ENCODE measurements at regions not wholly inside any gene's neighbourhood (a gene's known extent, or its start where the extent isn't known, plus 50 kb on each side); places are given as distances from the start of the nearest gene placed in this dataset.
"Not testable (repeated sequence)": the region's sequence is repeated elsewhere in the genome, so short reads cannot be mapped to it uniquely, and the experiment has no call there.

GRCh38 chr1:4489486-4489885 is 164.9 kb upstream of the AJAP1 start:
- intact Hi-C loops (cut with DNase I) = no loop called here
- Histone ChIP-seq H3K27me3 (ENCODE audit: low read depth) (peaks cover 15% of the 10 kb centered on the region), H3K27ac (no peak overlapping the region), H3K36me3 (no peaks in the 10 kb centered on the region), H3K9me3 (no peaks in the 10 kb centered on the region), H3K4me1 (no peaks in the 10 kb centered on the region), H3K4me3 (no peak overlapping the region)
- DNase-seq (no peak), ATAC-seq (no peak)
- TF ChIP-seq, protein P1, sequence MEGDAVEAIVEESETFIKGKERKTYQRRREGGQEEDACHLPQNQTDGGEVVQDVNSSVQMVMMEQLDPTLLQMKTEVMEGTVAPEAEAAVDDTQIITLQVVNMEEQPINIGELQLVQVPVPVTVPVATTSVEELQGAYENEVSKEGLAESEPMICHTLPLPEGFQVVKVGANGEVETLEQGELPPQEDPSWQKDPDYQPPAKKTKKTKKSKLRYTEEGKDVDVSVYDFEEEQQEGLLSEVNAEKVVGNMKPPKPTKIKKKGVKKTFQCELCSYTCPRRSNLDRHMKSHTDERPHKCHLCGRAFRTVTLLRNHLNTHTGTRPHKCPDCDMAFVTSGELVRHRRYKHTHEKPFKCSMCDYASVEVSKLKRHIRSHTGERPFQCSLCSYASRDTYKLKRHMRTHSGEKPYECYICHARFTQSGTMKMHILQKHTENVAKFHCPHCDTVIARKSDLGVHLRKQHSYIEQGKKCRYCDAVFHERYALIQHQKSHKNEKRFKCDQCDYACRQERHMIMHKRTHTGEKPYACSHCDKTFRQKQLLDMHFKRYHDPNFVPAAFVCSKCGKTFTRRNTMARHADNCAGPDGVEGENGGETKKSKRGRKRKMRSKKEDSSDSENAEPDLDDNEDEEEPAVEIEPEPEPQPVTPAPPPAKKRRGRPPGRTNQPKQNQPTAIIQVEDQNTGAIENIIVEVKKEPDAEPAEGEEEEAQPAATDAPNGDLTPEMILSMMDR (IDR thresholded peaks at IDR 0.05) = no peak

DNA sequence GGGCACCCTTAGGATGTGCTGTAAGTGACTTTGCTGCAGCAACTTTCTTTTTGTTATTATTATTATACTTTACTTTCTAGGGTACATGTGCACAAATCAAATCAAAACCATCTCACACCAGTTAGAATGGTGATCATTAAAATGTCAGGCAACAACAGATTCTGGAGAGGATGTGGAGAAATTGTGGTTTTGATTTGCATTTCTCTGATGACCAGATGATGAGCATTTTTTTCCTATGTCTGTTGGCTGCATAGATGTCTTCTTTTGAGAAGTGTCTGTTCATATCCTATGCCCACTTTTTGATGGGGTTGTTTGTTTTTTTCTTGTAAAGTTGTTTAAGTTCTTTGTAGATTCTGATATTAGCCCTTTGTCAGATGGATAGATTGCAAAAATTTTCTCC is 164.4 kb upstream of the AJAP1 start:
- intact Hi-C loops (cut with DNase I); H3K36me3 ChIP-seq; ATAC-seq; H3K27ac ChIP-seq; H3K4me1 ChIP-seq; H3K9me3 ChIP-seq; H3K4me3 ChIP-seq; DNase-seq: not testable (repeated sequence)
- H3K27me3 ChIP-seq (ENCODE audit: low read depth) = peaks cover 15% of the 10 kb centered on the region

- no peak overlapping the region for H3K4me3 ChIP-seq
- ATAC-seq (no peak), DNase-seq (no peak)
- H3K4me1 ChIP-seq = no peaks in the 10 kb centered on the region
- peaks cover 15% of the 10 kb centered on the region for H3K27me3 ChIP-seq (ENCODE audit: low read depth)
- intact Hi-C loops (cut with DNase I) = no loop called here
- H3K27ac ChIP-seq = no peak overlapping the region
- TF ChIP-seq, protein P1 (IDR thresholded peaks at IDR 0.05) = no peak
- H3K36me3 ChIP-seq = no peaks in the 10 kb centered on the region
- no peaks in the 10 kb centered on the region for H3K9me3 ChIP-seq
Measured at GRCh38 chr1:4494027-4494426, 160.4 kb upstream of the AJAP1 start.

DNA sequence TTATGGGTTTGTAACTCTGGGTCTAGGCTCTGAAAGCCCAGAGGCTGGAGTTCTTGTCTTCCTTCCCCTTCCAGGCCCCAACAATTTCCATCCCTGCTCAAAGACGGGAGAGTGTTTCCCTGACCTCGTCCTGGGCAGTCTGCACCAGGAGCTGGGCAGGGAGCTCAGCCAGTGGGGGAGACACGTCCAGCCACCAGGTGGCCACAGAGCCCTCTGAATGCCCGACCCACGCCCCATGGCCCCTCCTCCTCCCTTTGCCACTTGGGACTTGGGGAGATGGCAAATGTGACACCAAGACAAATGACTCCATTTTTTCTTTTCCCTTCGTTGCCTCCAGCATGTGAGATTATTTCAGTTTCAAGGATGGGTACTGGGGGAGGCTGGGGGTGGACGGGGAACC is 159.9 kb upstream of the AJAP1 start:
- Histone ChIP-seq H3K9me3 (no peaks in the 10 kb centered on the region), H3K36me3 (no peaks in the 10 kb centered on the region), H3K27ac (no peak overlapping the region), H3K4me1 (no peaks in the 10 kb centered on the region), H3K27me3 (ENCODE audit: low read depth) (peaks cover 15% of the 10 kb centered on the region), H3K4me3 (no peak overlapping the region)
- DNase-seq (no peak), ATAC-seq (no peak)
- intact Hi-C loops (cut with DNase I) = no loop called here
- TF ChIP-seq, protein P1 (IDR thresholded peaks at IDR 0.05) = no peak

DNA sequence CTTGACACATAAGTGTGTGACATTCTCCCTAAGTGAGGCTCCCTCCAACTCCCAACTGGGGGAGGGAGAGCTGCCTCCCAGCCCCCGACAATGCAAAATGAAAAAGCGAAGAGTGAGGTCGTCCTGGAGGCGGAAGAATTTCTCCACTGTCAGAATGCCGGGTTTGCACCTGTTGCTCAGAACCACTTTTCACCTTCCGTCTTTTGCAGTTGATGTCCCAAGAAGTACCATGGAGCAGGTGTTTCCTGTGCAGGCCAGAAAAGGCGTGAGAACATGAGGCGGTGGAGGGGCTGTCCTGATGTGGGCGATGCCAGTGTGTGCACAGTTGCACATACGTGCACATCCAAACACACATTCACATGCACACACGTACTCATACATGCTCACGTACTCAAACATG is 158.6 kb upstream of the AJAP1 start:
- no peak for ATAC-seq
- H3K27me3 ChIP-seq (ENCODE audit: low read depth) = peaks cover 15% of the 10 kb centered on the region
- no peaks in the 10 kb centered on the region for H3K36me3 ChIP-seq
- H3K4me3 ChIP-seq = no peak overlapping the region
- no peak overlapping the region for H3K27ac ChIP-seq
- no peak for DNase-seq
- H3K9me3 ChIP-seq = no peaks in the 10 kb centered on the region
- TF ChIP-seq, protein P1 (IDR thresholded peaks at IDR 0.05) = no peak
- no peaks in the 10 kb centered on the region for H3K4me1 ChIP-seq
- intact Hi-C loops (cut with DNase I) = no loop called here

- no peaks in the 10 kb centered on the region for H3K36me3 ChIP-seq
- intact Hi-C loops (cut with DNase I) = no loop called here
- ATAC-seq (no peak), DNase-seq (no peak)
- no peak overlapping the region for H3K27ac ChIP-seq
- TF ChIP-seq, protein P1 (IDR thresholded peaks at IDR 0.05) = no peak
- no peaks in the 10 kb centered on the region for H3K9me3 ChIP-seq
- H3K4me3 ChIP-seq = no peak overlapping the region
- no peaks in the 10 kb centered on the region for H3K4me1 ChIP-seq
- no peaks in the 10 kb centered on the region for H3K27me3 ChIP-seq (ENCODE audit: low read depth)
Measured at GRCh38 chr1:4500441-4500840, 154.0 kb upstream of the AJAP1 start.

Measured in lower lobe of right lung (tissue), 2 donors.